ENCODE measurements at regions not wholly inside any gene's neighbourhood (a gene's known extent, or its start where the extent isn't known, plus 50 kb on each side); places are given as distances from the start of the nearest gene placed in this dataset.

DNA sequence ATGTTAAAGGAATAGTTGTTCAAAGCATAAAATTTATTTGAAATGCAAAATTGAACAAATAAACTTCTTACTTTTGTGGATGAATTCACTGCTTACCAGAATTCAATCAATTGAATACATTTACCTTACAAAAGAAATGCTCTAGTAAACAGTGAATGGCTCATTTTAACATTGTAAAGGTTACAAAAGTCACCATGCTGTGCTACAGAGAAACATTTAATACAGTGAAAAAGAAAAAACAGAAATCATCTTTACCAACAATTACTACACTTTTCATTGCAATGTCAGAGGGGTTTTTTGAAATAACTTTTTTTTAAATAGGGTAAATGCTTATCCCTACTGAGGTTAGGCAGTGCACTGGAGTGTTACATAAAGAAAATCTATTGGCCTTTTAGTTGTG, 853.0 kb downstream of the NCAM2 start:
- H2AFZ ChIP-seq (ENCODE audit: insufficient read depth, low read depth, low read length, poor library complexity, severe bottlenecking): no peak overlapping the region
- H3K9me3 Mint-ChIP-seq: peaks cover 0 to 24% (median 9%) of the 10 kb centered on the region in 7 donors
- H3K79me2 ChIP-seq (ENCODE audit: insufficient read depth, low read length): no peaks in the 10 kb centered on the region
- H3K27ac Mint-ChIP-seq: no peak overlapping the region
- no peak overlapping the region for H3K27ac ChIP-seq (ENCODE audit: low read depth in 1 of 2, low read length in 2 of 2)
- intact Hi-C loops (cut with micrococcal nuclease): no loop called here
- H3K9ac ChIP-seq (ENCODE audit: insufficient read depth, low read length, poor library complexity, severe bottlenecking): no peak overlapping the region
- H4K20me1 ChIP-seq (ENCODE audit: insufficient read depth, low read length): no peaks in the 10 kb centered on the region
- no peak overlapping the region for H3K4me2 ChIP-seq (replicated peaks; ENCODE audit: extremely low read depth, low read length, poor library complexity, severe bottlenecking)
- no peaks in the 10 kb centered on the region for H3K36me3 ChIP-seq (replicated peaks in 1 of 2; ENCODE audit: control insufficient read depth in 1 of 2, insufficient read depth in 2 of 2, low read length in 2 of 2)
- H3K36me3 Mint-ChIP-seq: no peaks in the 10 kb centered on the region
- H3K27me3 Mint-ChIP-seq (ENCODE audit: low read depth in 3 of 3): no peaks in the 10 kb centered on the region
- no peaks in the 10 kb centered on the region for H3K4me1 ChIP-seq (ENCODE audit: control insufficient read depth in 1 of 2, insufficient read depth in 2 of 2, low read length in 2 of 2)
- H3K4me3 Mint-ChIP-seq: no peak overlapping the region
- H3K4me1 Mint-ChIP-seq: no peaks in the 10 kb centered on the region
- no peaks in the 10 kb centered on the region for H3K27me3 ChIP-seq (ENCODE audit: control insufficient read depth in 2 of 2, insufficient read depth in 2 of 2, low read length in 2 of 2)
- TF ChIP-seq, protein P1, sequence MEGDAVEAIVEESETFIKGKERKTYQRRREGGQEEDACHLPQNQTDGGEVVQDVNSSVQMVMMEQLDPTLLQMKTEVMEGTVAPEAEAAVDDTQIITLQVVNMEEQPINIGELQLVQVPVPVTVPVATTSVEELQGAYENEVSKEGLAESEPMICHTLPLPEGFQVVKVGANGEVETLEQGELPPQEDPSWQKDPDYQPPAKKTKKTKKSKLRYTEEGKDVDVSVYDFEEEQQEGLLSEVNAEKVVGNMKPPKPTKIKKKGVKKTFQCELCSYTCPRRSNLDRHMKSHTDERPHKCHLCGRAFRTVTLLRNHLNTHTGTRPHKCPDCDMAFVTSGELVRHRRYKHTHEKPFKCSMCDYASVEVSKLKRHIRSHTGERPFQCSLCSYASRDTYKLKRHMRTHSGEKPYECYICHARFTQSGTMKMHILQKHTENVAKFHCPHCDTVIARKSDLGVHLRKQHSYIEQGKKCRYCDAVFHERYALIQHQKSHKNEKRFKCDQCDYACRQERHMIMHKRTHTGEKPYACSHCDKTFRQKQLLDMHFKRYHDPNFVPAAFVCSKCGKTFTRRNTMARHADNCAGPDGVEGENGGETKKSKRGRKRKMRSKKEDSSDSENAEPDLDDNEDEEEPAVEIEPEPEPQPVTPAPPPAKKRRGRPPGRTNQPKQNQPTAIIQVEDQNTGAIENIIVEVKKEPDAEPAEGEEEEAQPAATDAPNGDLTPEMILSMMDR (IDR thresholded peaks at IDR 0.05): no peak
- H3K4me3 ChIP-seq (replicated peaks in 1 of 3; ENCODE audit: low read depth in 2 of 3, low read length in 3 of 3): no peak overlapping the region
- H3K9me3 ChIP-seq (replicated peaks in 1 of 2; ENCODE audit: control insufficient read depth in 1 of 2, insufficient read depth in 1 of 2, low read length in 2 of 2): peaks cover 12 to 23% of the 10 kb centered on the region in 2 donors
- no peak for DNase-seq

DNA sequence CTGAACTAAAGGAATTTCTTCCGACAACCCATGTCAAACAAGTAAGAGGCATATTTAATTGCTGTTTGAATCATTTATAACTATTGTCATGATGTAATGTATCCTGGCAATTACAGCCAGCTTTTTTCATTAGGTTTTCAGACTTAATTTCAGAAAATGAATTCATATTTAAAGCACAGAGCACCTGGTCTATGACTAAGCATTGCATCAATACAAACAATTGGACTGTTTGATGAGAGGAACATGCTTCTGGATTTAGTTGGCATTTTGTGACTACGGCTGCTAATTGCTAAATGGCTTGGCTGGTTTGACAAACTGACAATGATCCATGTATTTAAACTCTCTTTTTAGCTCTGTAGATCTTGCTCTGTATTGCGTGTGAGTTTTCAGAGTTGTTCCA, 853.4 kb downstream of the NCAM2 start:
- Histone ChIP-seq H3K79me2 (ENCODE audit: insufficient read depth, low read length) (no peaks in the 10 kb centered on the region), H3K9me3 (replicated peaks in 1 of 2; ENCODE audit: control insufficient read depth in 1 of 2, insufficient read depth in 1 of 2, low read length in 2 of 2) (peaks cover 12 to 21% of the 10 kb centered on the region in 2 donors), H3K4me2 (replicated peaks; ENCODE audit: extremely low read depth, low read length, poor library complexity, severe bottlenecking) (no peak overlapping the region), H3K9ac (ENCODE audit: insufficient read depth, low read length, poor library complexity, severe bottlenecking) (no peak overlapping the region), H3K27ac (ENCODE audit: low read depth in 1 of 2, low read length in 2 of 2) (no peak overlapping the region), H3K4me3 (replicated peaks in 1 of 3; ENCODE audit: low read depth in 2 of 3, low read length in 3 of 3) (no peak overlapping the region), H4K20me1 (ENCODE audit: insufficient read depth, low read length) (no peaks in the 10 kb centered on the region), H3K36me3 (replicated peaks in 1 of 2; ENCODE audit: control insufficient read depth in 1 of 2, insufficient read depth in 2 of 2, low read length in 2 of 2) (no peaks in the 10 kb centered on the region), H3K4me1 (ENCODE audit: control insufficient read depth in 1 of 2, insufficient read depth in 2 of 2, low read length in 2 of 2) (no peaks in the 10 kb centered on the region), H2AFZ (ENCODE audit: insufficient read depth, low read depth, low read length, poor library complexity, severe bottlenecking) (no peak overlapping the region), H3K27me3 (ENCODE audit: control insufficient read depth in 2 of 2, insufficient read depth in 2 of 2, low read length in 2 of 2) (no peaks in the 10 kb centered on the region)
- 100% methylated on average over 1 of the region's 3 CpGs for WGBS (ENCODE audit: insufficient coverage)
- H3K4me3 Mint-ChIP-seq: no peak overlapping the region
- H3K36me3 Mint-ChIP-seq: no peaks in the 10 kb centered on the region
- no peak for DNase-seq
- TF ChIP-seq, protein P1 (IDR thresholded peaks at IDR 0.05): no peak
- H3K27me3 Mint-ChIP-seq (ENCODE audit: low read depth in 3 of 3): no peaks in the 10 kb centered on the region
- H3K9me3 Mint-ChIP-seq: peaks cover 0 to 27% (median 9%) of the 10 kb centered on the region in 7 donors
- intact Hi-C loops (cut with micrococcal nuclease): no loop called here
- no peaks in the 10 kb centered on the region for H3K4me1 Mint-ChIP-seq
- H3K27ac Mint-ChIP-seq: no peak overlapping the region
